ENCODE measurements at regions not wholly inside any gene's neighbourhood (a gene's known extent, or its start where the extent isn't known, plus 50 kb on each side); places are given as distances from the start of the nearest gene placed in this dataset.

GRCh38 chr13:63370101-63370500 lies 1954.5 kb upstream of the PCDH20 start:
- TF ChIP-seq POLR2AphosphoS5 (IDR thresholded peaks at IDR 0.05; ENCODE audit: low read depth) = no peak
- TF ChIP-seq CTCF (conservative IDR thresholded peaks at IDR 0.05; ENCODE audit: low read depth in 2 of 2) = no peak
- no peak for TF ChIP-seq ZNF331 (CRISPR knock-in tag; IDR thresholded peaks at IDR 0.05; ENCODE audit: low read depth)
- TF ChIP-seq EZH2 (IDR thresholded peaks at IDR 0.05; ENCODE audit: low read depth, unreplicated experiment) = no peak
- no peak for TF ChIP-seq JUNB (IDR thresholded peaks at IDR 0.05; ENCODE audit: unreplicated experiment)
- no peak for TF ChIP-seq EZH2phosphoT487 (IDR thresholded peaks at IDR 0.05; ENCODE audit: unreplicated experiment)
- no peak for TF ChIP-seq NANOG (IDR thresholded peaks at IDR 0.05; ENCODE audit: borderline replicate concordance)
- TF ChIP-seq, protein P1, sequence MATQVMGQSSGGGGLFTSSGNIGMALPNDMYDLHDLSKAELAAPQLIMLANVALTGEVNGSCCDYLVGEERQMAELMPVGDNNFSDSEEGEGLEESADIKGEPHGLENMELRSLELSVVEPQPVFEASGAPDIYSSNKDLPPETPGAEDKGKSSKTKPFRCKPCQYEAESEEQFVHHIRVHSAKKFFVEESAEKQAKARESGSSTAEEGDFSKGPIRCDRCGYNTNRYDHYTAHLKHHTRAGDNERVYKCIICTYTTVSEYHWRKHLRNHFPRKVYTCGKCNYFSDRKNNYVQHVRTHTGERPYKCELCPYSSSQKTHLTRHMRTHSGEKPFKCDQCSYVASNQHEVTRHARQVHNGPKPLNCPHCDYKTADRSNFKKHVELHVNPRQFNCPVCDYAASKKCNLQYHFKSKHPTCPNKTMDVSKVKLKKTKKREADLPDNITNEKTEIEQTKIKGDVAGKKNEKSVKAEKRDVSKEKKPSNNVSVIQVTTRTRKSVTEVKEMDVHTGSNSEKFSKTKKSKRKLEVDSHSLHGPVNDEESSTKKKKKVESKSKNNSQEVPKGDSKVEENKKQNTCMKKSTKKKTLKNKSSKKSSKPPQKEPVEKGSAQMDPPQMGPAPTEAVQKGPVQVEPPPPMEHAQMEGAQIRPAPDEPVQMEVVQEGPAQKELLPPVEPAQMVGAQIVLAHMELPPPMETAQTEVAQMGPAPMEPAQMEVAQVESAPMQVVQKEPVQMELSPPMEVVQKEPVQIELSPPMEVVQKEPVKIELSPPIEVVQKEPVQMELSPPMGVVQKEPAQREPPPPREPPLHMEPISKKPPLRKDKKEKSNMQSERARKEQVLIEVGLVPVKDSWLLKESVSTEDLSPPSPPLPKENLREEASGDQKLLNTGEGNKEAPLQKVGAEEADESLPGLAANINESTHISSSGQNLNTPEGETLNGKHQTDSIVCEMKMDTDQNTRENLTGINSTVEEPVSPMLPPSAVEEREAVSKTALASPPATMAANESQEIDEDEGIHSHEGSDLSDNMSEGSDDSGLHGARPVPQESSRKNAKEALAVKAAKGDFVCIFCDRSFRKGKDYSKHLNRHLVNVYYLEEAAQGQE (IDR thresholded peaks at IDR 0.05; ENCODE audit: unreplicated experiment) = no peak
- TF ChIP-seq CREB1 (CRISPR knock-in tag; IDR thresholded peaks at IDR 0.05; ENCODE audit: low read depth) = no peak
- TF ChIP-seq ZNF114 (CRISPR knock-in tag; IDR thresholded peaks at IDR 0.05) = no peak
- no peak for TF ChIP-seq STAT1 (IDR thresholded peaks at IDR 0.05; ENCODE audit: unreplicated experiment)
- TF ChIP-seq ETS1 (IDR thresholded peaks at IDR 0.05) = no peak

All from GM23338 (cell line).